ENCODE measurements at regions not wholly inside any gene's neighbourhood (a gene's known extent, or its start where the extent isn't known, plus 50 kb on each side); places are given as distances from the start of the nearest gene placed in this dataset.

DNA sequence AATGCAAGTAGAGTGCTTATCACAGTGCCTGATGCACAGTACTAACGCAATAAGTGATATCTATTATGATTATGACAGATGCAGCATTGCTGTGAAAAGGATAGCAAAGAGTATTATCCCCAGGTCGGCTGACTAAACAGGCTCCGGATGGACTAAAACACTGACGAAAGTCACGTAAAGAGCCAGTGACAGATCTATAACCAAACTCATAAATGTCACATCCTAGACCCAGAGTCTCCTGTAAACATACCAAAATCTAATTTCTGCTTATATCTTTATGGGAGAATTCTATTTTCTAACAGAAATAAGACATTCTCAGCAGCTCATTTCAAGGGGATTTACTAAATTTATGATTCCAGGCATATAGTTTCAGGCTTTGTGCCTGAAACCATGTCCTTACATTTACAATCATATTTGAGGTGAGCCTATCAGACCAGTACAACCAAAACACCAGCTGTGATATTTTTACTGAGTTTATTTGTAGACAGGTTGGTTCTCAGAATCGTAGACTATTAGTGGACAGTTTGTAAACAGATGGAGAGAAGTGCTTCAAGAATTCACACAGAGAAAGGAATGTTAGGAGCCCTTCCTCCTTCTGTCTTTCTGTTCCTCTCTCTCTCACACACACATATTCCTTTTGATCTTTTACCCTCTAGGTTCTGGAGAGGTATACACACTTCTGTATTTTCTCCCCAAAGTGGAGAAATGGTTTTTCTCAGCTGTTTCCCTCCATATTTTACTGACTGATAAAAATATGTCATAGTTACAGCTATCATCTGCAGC lies 52.4 kb upstream of the WDR26 start:
- H3K36me3 Mint-ChIP-seq (ENCODE audit: low read depth): peaks cover 22% of the 10 kb centered on the region

More for the DNA sequence above, 52.4 kb upstream of the WDR26 start:
- Histone ChIP-seq H3F3A (replicated peaks; ENCODE audit: low read depth) (no peaks in the 10 kb centered on the region), H3K4me1 (ENCODE audit: insufficient read depth) (peaks cover 26% of the 10 kb centered on the region; the same call in 1 of the 2 replicates), H3K4me2 (no peak overlapping the region; the same call in 1 of the 2 replicates), H3K79me2 (replicated peaks; ENCODE audit: insufficient read depth) (no peaks in the 10 kb centered on the region), H2AFZ (no peak overlapping the region), H3K27ac (ENCODE audit: low read depth) (no peak overlapping the region), H4K20me1 (replicated peaks; ENCODE audit: insufficient read depth) (no peaks in the 10 kb centered on the region), H3K27me3 (ENCODE audit: insufficient read depth) (no peaks in the 10 kb centered on the region), H3K4me3 (no peak overlapping the region), H3K9me2 (ENCODE audit: insufficient read depth) (no peaks in the 10 kb centered on the region), H3K36me3 (ENCODE audit: insufficient read depth) (no peaks in the 10 kb centered on the region)
- TF ChIP-seq, protein P1, sequence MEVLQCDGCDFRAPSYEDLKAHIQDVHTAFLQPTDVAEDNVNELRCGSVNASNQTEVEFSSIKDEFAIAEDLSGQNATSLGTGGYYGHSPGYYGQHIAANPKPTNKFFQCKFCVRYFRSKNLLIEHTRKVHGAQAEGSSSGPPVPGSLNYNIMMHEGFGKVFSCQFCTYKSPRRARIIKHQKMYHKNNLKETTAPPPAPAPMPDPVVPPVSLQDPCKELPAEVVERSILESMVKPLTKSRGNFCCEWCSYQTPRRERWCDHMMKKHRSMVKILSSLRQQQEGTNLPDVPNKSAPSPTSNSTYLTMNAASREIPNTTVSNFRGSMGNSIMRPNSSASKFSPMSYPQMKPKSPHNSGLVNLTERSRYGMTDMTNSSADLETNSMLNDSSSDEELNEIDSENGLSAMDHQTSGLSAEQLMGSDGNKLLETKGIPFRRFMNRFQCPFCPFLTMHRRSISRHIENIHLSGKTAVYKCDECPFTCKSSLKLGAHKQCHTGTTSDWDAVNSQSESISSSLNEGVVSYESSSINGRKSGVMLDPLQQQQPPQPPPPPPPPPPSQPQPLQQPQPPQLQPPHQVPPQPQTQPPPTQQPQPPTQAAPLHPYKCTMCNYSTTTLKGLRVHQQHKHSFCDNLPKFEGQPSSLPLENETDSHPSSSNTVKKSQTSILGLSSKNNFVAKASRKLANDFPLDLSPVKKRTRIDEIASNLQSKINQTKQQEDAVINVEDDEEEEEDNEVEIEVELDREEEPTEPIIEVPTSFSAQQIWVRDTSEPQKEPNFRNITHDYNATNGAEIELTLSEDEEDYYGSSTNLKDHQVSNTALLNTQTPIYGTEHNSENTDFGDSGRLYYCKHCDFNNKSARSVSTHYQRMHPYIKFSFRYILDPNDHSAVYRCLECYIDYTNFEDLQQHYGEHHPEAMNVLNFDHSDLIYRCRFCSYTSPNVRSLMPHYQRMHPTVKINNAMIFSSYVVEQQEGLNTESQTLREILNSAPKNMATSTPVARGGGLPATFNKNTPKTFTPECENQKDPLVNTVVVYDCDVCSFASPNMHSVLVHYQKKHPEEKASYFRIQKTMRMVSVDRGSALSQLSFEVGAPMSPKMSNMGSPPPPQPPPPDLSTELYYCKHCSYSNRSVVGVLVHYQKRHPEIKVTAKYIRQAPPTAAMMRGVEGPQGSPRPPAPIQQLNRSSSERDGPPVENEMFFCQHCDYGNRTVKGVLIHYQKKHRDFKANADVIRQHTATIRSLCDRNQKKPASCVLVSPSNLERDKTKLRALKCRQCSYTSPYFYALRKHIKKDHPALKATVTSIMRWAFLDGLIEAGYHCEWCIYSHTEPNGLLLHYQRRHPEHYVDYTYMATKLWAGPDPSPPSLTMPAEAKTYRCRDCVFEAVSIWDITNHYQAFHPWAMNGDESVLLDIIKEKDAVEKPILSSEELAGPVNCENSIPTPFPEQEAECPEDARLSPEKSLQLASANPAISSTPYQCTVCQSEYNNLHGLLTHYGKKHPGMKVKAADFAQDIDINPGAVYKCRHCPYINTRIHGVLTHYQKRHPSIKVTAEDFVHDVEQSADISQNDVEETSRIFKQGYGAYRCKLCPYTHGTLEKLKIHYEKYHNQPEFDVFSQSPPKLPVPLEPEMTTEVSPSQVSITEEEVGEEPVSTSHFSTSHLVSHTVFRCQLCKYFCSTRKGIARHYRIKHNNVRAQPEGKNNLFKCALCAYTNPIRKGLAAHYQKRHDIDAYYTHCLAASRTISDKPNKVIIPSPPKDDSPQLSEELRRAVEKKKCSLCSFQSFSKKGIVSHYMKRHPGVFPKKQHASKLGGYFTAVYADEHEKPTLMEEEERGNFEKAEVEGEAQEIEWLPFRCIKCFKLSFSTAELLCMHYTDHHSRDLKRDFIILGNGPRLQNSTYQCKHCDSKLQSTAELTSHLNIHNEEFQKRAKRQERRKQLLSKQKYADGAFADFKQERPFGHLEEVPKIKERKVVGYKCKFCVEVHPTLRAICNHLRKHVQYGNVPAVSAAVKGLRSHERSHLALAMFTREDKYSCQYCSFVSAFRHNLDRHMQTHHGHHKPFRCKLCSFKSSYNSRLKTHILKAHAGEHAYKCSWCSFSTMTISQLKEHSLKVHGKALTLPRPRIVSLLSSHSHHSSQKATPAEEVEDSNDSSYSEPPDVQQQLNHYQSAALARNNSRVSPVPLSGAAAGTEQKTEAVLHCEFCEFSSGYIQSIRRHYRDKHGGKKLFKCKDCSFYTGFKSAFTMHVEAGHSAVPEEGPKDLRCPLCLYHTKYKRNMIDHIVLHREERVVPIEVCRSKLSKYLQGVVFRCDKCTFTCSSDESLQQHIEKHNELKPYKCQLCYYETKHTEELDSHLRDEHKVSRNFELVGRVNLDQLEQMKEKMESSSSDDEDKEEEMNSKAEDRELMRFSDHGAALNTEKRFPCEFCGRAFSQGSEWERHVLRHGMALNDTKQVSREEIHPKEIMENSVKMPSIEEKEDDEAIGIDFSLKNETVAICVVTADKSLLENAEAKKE (CRISPR knock-in tag; IDR thresholded peaks at IDR 0.05): no peak
- TF ChIP-seq JUNB (IDR thresholded peaks at IDR 0.05; ENCODE audit: unreplicated experiment) (no peak), CREB1 (CRISPR knock-in tag; IDR thresholded peaks at IDR 0.05; ENCODE audit: low read depth) (no peak), EZH2phosphoT487 (IDR thresholded peaks at IDR 0.05; ENCODE audit: unreplicated experiment) (no peak), POLR2AphosphoS5 (IDR thresholded peaks at IDR 0.05; ENCODE audit: low read depth) (no peak), STAT1 (IDR thresholded peaks at IDR 0.05; ENCODE audit: unreplicated experiment) (no peak), ZNF331 (CRISPR knock-in tag; IDR thresholded peaks at IDR 0.05; ENCODE audit: low read depth) (no peak)
- TF ChIP-seq, protein P2, sequence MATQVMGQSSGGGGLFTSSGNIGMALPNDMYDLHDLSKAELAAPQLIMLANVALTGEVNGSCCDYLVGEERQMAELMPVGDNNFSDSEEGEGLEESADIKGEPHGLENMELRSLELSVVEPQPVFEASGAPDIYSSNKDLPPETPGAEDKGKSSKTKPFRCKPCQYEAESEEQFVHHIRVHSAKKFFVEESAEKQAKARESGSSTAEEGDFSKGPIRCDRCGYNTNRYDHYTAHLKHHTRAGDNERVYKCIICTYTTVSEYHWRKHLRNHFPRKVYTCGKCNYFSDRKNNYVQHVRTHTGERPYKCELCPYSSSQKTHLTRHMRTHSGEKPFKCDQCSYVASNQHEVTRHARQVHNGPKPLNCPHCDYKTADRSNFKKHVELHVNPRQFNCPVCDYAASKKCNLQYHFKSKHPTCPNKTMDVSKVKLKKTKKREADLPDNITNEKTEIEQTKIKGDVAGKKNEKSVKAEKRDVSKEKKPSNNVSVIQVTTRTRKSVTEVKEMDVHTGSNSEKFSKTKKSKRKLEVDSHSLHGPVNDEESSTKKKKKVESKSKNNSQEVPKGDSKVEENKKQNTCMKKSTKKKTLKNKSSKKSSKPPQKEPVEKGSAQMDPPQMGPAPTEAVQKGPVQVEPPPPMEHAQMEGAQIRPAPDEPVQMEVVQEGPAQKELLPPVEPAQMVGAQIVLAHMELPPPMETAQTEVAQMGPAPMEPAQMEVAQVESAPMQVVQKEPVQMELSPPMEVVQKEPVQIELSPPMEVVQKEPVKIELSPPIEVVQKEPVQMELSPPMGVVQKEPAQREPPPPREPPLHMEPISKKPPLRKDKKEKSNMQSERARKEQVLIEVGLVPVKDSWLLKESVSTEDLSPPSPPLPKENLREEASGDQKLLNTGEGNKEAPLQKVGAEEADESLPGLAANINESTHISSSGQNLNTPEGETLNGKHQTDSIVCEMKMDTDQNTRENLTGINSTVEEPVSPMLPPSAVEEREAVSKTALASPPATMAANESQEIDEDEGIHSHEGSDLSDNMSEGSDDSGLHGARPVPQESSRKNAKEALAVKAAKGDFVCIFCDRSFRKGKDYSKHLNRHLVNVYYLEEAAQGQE (IDR thresholded peaks at IDR 0.05; ENCODE audit: unreplicated experiment): no peak
- TF ChIP-seq, protein P3, sequence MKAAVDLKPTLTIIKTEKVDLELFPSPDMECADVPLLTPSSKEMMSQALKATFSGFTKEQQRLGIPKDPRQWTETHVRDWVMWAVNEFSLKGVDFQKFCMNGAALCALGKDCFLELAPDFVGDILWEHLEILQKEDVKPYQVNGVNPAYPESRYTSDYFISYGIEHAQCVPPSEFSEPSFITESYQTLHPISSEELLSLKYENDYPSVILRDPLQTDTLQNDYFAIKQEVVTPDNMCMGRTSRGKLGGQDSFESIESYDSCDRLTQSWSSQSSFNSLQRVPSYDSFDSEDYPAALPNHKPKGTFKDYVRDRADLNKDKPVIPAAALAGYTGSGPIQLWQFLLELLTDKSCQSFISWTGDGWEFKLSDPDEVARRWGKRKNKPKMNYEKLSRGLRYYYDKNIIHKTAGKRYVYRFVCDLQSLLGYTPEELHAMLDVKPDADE (IDR thresholded peaks at IDR 0.05): no peak
- no peaks in the 10 kb centered on the region for H3K27me3 Mint-ChIP-seq (ENCODE audit: insufficient read depth, low read depth, poor library complexity)
- no peak for ATAC-seq
- H3K4me3 Mint-ChIP-seq: no peak overlapping the region
- H3K27ac Mint-ChIP-seq: no peak overlapping the region
- no peak for DNase-seq (ENCODE audit: low spot score)
- H3K9me3 Mint-ChIP-seq: peaks cover 27% of the 10 kb centered on the region
- H3K4me1 Mint-ChIP-seq: peaks cover 18% of the 10 kb centered on the region; the same call in 2 of the 3 replicates
